HCT116 (cell line): ENCODE measurements at regions not wholly inside any gene's neighbourhood (a gene's known extent, or its start where the extent isn't known, plus 50 kb on each side); places are given as distances from the start of the nearest gene placed in this dataset.
A peak's percentile ranks its signal among the peaks of the same experiment; 100 is the strongest.

ENCODE experiments used
- ATAC-seq: fragments of 200-7000 bp; cut with Tn5 transposase; 2 replicates; pipeline ENCODE4 v1.9.1; 2020; ENCODE audit warnings: mild to moderate bottlenecking, moderate library complexity
- BruUV-seq: library from RNA; stranded (reverse); fragments of 400-500 nt; replicated peaks from 2 replicates; lab custom pipeline; 2021; lab: Mats Ljungman, UMichigan
- CTCF ChIA-PET: fragments of 300-600 bp; sonication (Branson Sonifier 250); formaldehyde crosslinking; loops from one replicate; lab custom pipeline; 2021; ENCODE audit warnings: antibody characterized with exemption; lab: Charles Lee
- POLR2A ChIA-PET: fragments of 300-600, 350-600 bp; sonication (Branson Sonifier 250); formaldehyde crosslinking; loops from one replicate; lab custom pipeline; 2021; ENCODE audit warnings: antibody characterized with exemption; lab: Charles Lee
- RAD21 ChIA-PET, 2 experiments: fragments of 300-600 bp; sonication (Branson Sonifier 250); formaldehyde crosslinking; loops; one replicate each; lab custom pipeline; 2023; ENCODE audit warnings: low total read pairs in 2 of 2; ENCODE audit not compliant: uncharacterized antibody in 2 of 2, unreplicated experiment in 2 of 2, low non-redundant PET in 1 of 2; lab: Charles Lee
- DNase-seq: peaks from one replicate; pipeline ENCODE4 v3.0.0-alpha.2; 2010; ENCODE audit warnings: low read depth, low spot score
- H2AFZ ChIP-seq: fragments of 200-600 bp; shearing (Covaris generic), sonication (generic); 2 replicates; pipeline ENCODE4 v1.6.1; 2017; ENCODE audit warnings: low read depth, mixed run types, mixed read lengths, antibody characterized with exemption, low read length; ENCODE audit not compliant: poor library complexity, severe bottlenecking
- H3K27ac ChIP-seq: 2 replicates; pipeline ENCODE4 v1.5.1; 2012; ENCODE audit warnings: low read depth, low read length
- H3K27me3 ChIP-seq: fragments of 200-600 bp; sonication (generic); 2 replicates; pipeline ENCODE4 v1.6.1; 2016; ENCODE audit warnings: mixed run types, low read length, mixed read lengths; ENCODE audit not compliant: insufficient read depth
- H3K36me3 ChIP-seq, 2 experiments: fragments of 200-500 bp in 1 of 2; fragments of 200-600 bp in 1 of 2; sonication (Bioruptor generic) in 1 of 2; sonication (generic) in 1 of 2; 2 replicates each; pipeline versions ENCODE4 v1.5.1 to v1.6.1; 2014 to 2016; ENCODE audit warnings: low read length in 2 of 2, inconsistent platforms in 1 of 2, mixed read lengths in 1 of 2, mixed run types in 1 of 2; ENCODE audit not compliant: insufficient read depth in 2 of 2, control insufficient read depth in 1 of 2
- H3K4me1 ChIP-seq, 2 experiments: fragments of 200-600 bp in 1 of 2; sonication (generic) in 1 of 2; 2 replicates each; pipeline versions ENCODE4 v1.5.1 to v1.6.1; 2012 to 2017; ENCODE audit warnings: low read length in 2 of 2, inconsistent platforms in 1 of 2, mild to moderate bottlenecking in 1 of 2, mixed read lengths in 1 of 2, mixed run types in 1 of 2, moderate library complexity in 1 of 2; ENCODE audit not compliant: insufficient read depth in 2 of 2, control insufficient read depth in 1 of 2
- H3K4me2 ChIP-seq: fragments of 200-600 bp; sonication (generic); 2 replicates; pipeline ENCODE4 v1.6.1; 2017; ENCODE audit warnings: mixed run types, low read length, mixed read lengths
- H3K4me3 ChIP-seq, 2 experiments: fragments of 200-600 bp in 1 of 2; sonication (generic) in 1 of 2; replicated peaks in 1 of 2; 2 replicates each; pipeline ENCODE4 v1.5.1; 2011 to 2016; ENCODE audit warnings: low read length in 2 of 2, control low read depth in 1 of 2, low read depth in 1 of 2, mild to moderate bottlenecking in 1 of 2, mixed read lengths in 1 of 2, mixed run types in 1 of 2
- H3K79me2 ChIP-seq: fragments of 200-600 bp; sonication (generic); 2 replicates; pipeline ENCODE4 v1.6.1; 2017; ENCODE audit warnings: mild to moderate bottlenecking, mixed run types, low read length, moderate library complexity, mixed read lengths; ENCODE audit not compliant: insufficient read depth
- H3K9ac ChIP-seq: fragments of 200-600 bp; sonication (generic); 2 replicates; pipeline ENCODE4 v1.6.1; 2016; ENCODE audit warnings: low read length, mixed read lengths
- H3K9me2 ChIP-seq: fragments of 200-600 bp; sonication (generic), shearing (Covaris generic); 2 replicates; pipeline ENCODE4 v1.6.1; 2017; ENCODE audit warnings: mixed run types, mild to moderate bottlenecking, moderate library complexity; ENCODE audit not compliant: insufficient read depth
- H3K9me3 ChIP-seq, 2 experiments: fragments of 200-500 bp in 1 of 2; fragments of 200-600 bp in 1 of 2; sonication (Bioruptor generic) in 1 of 2; sonication (generic) in 1 of 2; 2 replicates each; pipeline ENCODE4 v1.6.1; 2014 to 2017; ENCODE audit warnings: low read length in 2 of 2, mixed read lengths in 2 of 2, inconsistent platforms in 1 of 2, low read depth in 1 of 2, mild to moderate bottlenecking in 1 of 2, mixed run types in 1 of 2, moderate library complexity in 1 of 2; ENCODE audit not compliant: control insufficient read depth in 1 of 2, insufficient read depth in 1 of 2
- H4K20me1 ChIP-seq: fragments of 200-600 bp; sonication (generic), shearing (Covaris generic); 2 replicates; pipeline ENCODE4 v1.6.1; 2017; ENCODE audit warnings: mixed run types, mild to moderate bottlenecking, moderate library complexity; ENCODE audit not compliant: insufficient read depth
- CEBPB ChIP-seq: IDR thresholded peaks from 2 replicates; pipeline ENCODE4 v1.6.1; 2012; ENCODE audit warnings: low read depth
- EGR1 ChIP-seq: IDR thresholded peaks from 2 replicates; pipeline ENCODE4 v1.6.1; 2012; ENCODE audit warnings: low read depth
- JUND ChIP-seq: IDR thresholded peaks from 2 replicates; pipeline ENCODE4 v1.6.1; 2012
- MAX ChIP-seq: IDR thresholded peaks from 2 replicates; pipeline ENCODE4 v1.6.1; 2012
- TCF7L2 ChIP-seq: IDR thresholded peaks from 2 replicates; pipeline ENCODE4 v1.7.0; 2011; ENCODE audit warnings: borderline replicate concordance, inconsistent platforms; ENCODE audit not compliant: insufficient read depth, insufficient read length; ENCODE audit errors: extremely low read depth
- ZBTB33 ChIP-seq: IDR thresholded peaks from 2 replicates; pipeline ENCODE4 v1.6.1; 2011; ENCODE audit warnings: mild to moderate bottlenecking, low read length, moderate library complexity; ENCODE audit not compliant: insufficient replicate concordance; ENCODE audit errors: extremely low read depth
- intact Hi-C: fragments of 100-400 bp; cut with micrococcal nuclease; formaldehyde crosslinking; loops from 2 replicates; pipeline ENCODE4 v1.10.0; 2022
- TF ChIP-seq, protein P1 (sequence below): IDR thresholded peaks from 2 replicates; pipeline ENCODE4 v1.6.1; 2012; ENCODE audit warnings: low read depth
- TF ChIP-seq, protein P2 (sequence below): IDR thresholded peaks from 2 replicates; pipeline ENCODE4 v1.6.1; 2012

DNA sequence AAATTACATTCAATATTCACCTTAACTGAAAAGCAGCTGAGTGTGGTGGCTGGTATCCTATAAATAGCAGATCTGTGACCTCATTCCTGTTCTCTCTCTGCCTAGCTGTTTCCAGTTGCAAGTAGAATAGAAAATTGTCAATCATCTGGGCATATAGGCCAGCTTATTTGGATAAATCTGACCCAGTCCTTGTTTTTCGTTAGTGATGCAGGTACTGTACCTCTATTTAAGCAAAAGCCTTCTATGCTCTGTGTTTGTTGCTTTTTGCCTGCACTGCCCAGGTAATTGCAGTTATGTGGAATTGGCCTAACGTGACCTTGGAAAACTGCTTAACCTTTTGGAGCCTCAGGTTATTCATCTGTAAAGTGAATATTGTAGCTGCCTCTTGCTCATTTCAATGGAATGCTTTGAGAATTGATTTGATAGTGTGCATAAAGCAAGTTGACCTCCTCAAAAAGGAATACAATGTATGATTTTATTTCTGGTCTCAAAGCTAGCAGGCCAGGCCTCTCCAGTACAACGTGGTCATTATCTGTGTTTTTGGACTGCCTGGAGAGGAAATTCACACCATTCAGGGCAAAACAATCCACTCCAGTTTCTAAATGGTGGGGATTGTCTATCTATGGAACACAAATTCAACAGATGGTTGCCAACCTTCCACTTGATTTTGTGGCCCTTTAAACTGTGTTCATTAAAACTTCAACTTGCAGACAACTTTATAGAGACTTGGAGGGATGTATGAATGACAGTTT, 508.7 kb upstream of the CITED2 start (continued):
- TF ChIP-seq, protein P1, sequence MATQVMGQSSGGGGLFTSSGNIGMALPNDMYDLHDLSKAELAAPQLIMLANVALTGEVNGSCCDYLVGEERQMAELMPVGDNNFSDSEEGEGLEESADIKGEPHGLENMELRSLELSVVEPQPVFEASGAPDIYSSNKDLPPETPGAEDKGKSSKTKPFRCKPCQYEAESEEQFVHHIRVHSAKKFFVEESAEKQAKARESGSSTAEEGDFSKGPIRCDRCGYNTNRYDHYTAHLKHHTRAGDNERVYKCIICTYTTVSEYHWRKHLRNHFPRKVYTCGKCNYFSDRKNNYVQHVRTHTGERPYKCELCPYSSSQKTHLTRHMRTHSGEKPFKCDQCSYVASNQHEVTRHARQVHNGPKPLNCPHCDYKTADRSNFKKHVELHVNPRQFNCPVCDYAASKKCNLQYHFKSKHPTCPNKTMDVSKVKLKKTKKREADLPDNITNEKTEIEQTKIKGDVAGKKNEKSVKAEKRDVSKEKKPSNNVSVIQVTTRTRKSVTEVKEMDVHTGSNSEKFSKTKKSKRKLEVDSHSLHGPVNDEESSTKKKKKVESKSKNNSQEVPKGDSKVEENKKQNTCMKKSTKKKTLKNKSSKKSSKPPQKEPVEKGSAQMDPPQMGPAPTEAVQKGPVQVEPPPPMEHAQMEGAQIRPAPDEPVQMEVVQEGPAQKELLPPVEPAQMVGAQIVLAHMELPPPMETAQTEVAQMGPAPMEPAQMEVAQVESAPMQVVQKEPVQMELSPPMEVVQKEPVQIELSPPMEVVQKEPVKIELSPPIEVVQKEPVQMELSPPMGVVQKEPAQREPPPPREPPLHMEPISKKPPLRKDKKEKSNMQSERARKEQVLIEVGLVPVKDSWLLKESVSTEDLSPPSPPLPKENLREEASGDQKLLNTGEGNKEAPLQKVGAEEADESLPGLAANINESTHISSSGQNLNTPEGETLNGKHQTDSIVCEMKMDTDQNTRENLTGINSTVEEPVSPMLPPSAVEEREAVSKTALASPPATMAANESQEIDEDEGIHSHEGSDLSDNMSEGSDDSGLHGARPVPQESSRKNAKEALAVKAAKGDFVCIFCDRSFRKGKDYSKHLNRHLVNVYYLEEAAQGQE, result no peak
- TF ChIP-seq EGR1 (no peak), JUND (0 out of 2 replicates have a peak, but pooled peaks have one; percentile 18), CEBPB (no peak), ZBTB33 (no peak)
- TF ChIP-seq, protein P2, sequence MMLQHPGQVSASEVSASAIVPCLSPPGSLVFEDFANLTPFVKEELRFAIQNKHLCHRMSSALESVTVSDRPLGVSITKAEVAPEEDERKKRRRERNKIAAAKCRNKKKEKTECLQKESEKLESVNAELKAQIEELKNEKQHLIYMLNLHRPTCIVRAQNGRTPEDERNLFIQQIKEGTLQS, result no peak

DNA sequence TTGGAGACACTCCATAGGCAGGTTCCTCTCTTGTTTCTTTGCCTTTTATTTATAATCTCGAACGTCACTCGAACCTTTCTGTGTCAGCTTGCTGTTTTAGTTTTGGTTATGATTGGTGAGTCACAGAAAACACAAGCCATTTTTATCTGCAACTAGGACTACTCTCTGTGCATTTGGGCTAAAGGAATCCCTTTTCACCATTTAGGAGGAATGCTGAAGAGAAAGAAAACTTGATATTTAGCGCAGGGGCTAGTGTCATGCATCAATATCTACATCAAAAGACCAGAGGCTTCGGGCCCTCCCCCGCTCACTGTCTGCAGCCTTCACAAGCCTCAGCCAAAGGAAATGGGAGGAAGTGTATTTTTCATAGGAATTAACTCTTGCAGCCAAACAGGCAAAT, 507.8 kb upstream of the CITED2 start:
- intact Hi-C loops, result loop anchor here (5.0 kb wide), 1 partner anchor 1040 kb away; no protein-coding TSS in a partner anchor
- RAD21 ChIA-PET, result no interaction called here
- no TSS peak for BruUV-seq
- Histone ChIP-seq H3K9me2 (no peaks in the 10 kb centered on the region), H3K9me3 (no peaks in the 10 kb centered on the region), H2AFZ (peak overlapping the region; percentile 68), H3K27ac (no peak overlapping the region), H3K79me2 (no peaks in the 10 kb centered on the region), H3K27me3 (no peaks in the 10 kb centered on the region), H3K4me3 (no peak overlapping the region), H3K4me2 (peak overlapping the region; percentile 12; the same call in 1 of the 2 replicates), H3K36me3 (no peaks in the 10 kb centered on the region), H3K9ac (no peak overlapping the region), H4K20me1 (no peaks in the 10 kb centered on the region), H3K4me1 (peaks cover 14 to 23% of the 10 kb centered on the region in 2 experiments)
- DNase-seq (no peak), ATAC-seq (no peak)
- CTCF ChIA-PET, result no interaction called here
- peak; percentile 26 for TF ChIP-seq TCF7L2
- TF ChIP-seq MAX, result no peak
- POLR2A ChIA-PET, result interaction anchor here (1.4 kb wide), 1 partner anchor 508 kb away, joined by 6 read pairs; the partner anchor contains the start of gene CITED2
